ENCODE measurements at regions not wholly inside any gene's neighbourhood (a gene's known extent, or its start where the extent isn't known, plus 50 kb on each side); places are given as distances from the start of the nearest gene placed in this dataset.
"Not testable (repeated sequence)": the region's sequence is repeated elsewhere in the genome, so short reads cannot be mapped to it uniquely, and the experiment has no call there.

- intact Hi-C loops (cut with DNase I, micrococcal nuclease): loop anchor here in 1 of 2 donors (10.0 kb wide), 1 partner anchor 477 kb away; no protein-coding TSS in a partner anchor
- no peak overlapping the region for H3K4me3 ChIP-seq
- DNase-seq (peak in 1 of 3 donors; percentile 42), ATAC-seq (peak; percentile 52)
- no peaks in the 10 kb centered on the region for H3K36me3 ChIP-seq (ENCODE audit: low read depth)
- H3K9me3 ChIP-seq: no peaks in the 10 kb centered on the region
- H3K4me1 ChIP-seq (ENCODE audit: low read depth): no peaks in the 10 kb centered on the region
- TF ChIP-seq, protein P1, sequence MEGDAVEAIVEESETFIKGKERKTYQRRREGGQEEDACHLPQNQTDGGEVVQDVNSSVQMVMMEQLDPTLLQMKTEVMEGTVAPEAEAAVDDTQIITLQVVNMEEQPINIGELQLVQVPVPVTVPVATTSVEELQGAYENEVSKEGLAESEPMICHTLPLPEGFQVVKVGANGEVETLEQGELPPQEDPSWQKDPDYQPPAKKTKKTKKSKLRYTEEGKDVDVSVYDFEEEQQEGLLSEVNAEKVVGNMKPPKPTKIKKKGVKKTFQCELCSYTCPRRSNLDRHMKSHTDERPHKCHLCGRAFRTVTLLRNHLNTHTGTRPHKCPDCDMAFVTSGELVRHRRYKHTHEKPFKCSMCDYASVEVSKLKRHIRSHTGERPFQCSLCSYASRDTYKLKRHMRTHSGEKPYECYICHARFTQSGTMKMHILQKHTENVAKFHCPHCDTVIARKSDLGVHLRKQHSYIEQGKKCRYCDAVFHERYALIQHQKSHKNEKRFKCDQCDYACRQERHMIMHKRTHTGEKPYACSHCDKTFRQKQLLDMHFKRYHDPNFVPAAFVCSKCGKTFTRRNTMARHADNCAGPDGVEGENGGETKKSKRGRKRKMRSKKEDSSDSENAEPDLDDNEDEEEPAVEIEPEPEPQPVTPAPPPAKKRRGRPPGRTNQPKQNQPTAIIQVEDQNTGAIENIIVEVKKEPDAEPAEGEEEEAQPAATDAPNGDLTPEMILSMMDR (IDR thresholded peaks at IDR 0.05): no peak
Measured at GRCh38 chr3:39707314-39707909, 102.0 kb upstream of the MYRIP start.

GRCh38 chr3:39712413-39713048 lies 96.9 kb upstream of the MYRIP start:
- no peaks in the 10 kb centered on the region for H3K36me3 ChIP-seq (ENCODE audit: low read depth)
- no peaks in the 10 kb centered on the region for H3K9me3 ChIP-seq
- TF ChIP-seq, protein P1 (IDR thresholded peaks at IDR 0.05): no peak
- no peak for DNase-seq
- no peak overlapping the region for H3K4me3 ChIP-seq
- ATAC-seq: no peak
- intact Hi-C loops (cut with DNase I, micrococcal nuclease): no loop called here
- H3K4me1 ChIP-seq (ENCODE audit: low read depth): no peaks in the 10 kb centered on the region

GRCh38 chr3:39713341-39713740 lies 96.1 kb upstream of the MYRIP start:
- ATAC-seq; intact Hi-C loops (cut with DNase I, micrococcal nuclease): not testable (repeated sequence)

DNA sequence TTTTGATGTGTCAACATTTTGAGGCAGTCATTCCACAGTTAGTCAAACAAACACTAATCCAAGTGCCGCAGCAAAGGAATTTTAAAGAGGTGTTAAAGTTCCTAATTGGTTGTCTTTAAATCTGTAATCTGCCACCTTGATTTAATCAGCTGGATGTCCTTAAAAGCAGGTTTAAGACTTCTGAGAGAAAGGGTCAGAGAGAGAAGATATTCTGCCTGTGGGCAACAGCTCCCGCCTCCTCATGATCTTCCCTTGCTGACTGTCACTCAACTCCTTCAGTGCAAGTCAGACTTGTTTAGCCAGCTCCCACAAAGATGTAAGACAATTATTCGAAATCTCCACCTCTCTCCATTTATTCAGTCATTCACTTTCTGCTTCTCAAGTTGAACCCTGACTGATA lies 92.6 kb upstream of the MYRIP start:
- Histone ChIP-seq H3K4me1 (ENCODE audit: low read depth) (no peaks in the 10 kb centered on the region), H3K4me3 (no peak overlapping the region), H3K9me3 (no peaks in the 10 kb centered on the region), H3K36me3 (ENCODE audit: low read depth) (no peaks in the 10 kb centered on the region)
- ATAC-seq: no peak
- intact Hi-C loops (cut with DNase I, micrococcal nuclease): no loop called here
- DNase-seq: no peak
- TF ChIP-seq, protein P1 (IDR thresholded peaks at IDR 0.05): no peak

More at GRCh38 chr3:39713341-39713740, 96.1 kb upstream of the MYRIP start:
- not testable (repeated sequence) for H3K36me3 ChIP-seq (ENCODE audit: low read depth); H3K4me3 ChIP-seq; H3K4me1 ChIP-seq (ENCODE audit: low read depth); H3K9me3 ChIP-seq; DNase-seq

- intact Hi-C loops (cut with DNase I, micrococcal nuclease): no loop called here
- Histone ChIP-seq H3K4me3 (no peak overlapping the region), H3K9me3 (no peaks in the 10 kb centered on the region), H3K4me1 (ENCODE audit: low read depth) (no peaks in the 10 kb centered on the region), H3K36me3 (ENCODE audit: low read depth) (no peaks in the 10 kb centered on the region)
- TF ChIP-seq, protein P1 (IDR thresholded peaks at IDR 0.05): no peak
- ATAC-seq: no peak
- DNase-seq: no peak
Measured at GRCh38 chr3:39718674-39719595, 90.5 kb upstream of the MYRIP start.

- intact Hi-C loops (cut with DNase I, micrococcal nuclease): no loop called here
- no peaks in the 10 kb centered on the region for H3K36me3 ChIP-seq (ENCODE audit: low read depth)
- no peaks in the 10 kb centered on the region for H3K9me3 ChIP-seq
- no peak for DNase-seq
- H3K4me1 ChIP-seq (ENCODE audit: low read depth): no peaks in the 10 kb centered on the region
- TF ChIP-seq, protein P1 (IDR thresholded peaks at IDR 0.05): no peak
- H3K4me3 ChIP-seq: no peak overlapping the region
- no peak for ATAC-seq
Measured at GRCh38 chr3:39721076-39721475, 88.3 kb upstream of the MYRIP start.
